ENCODE measurements at regions not wholly inside any gene's neighbourhood (a gene's known extent, or its start where the extent isn't known, plus 50 kb on each side); places are given as distances from the start of the nearest gene placed in this dataset.

- TF ChIP-seq CTCF (conservative IDR thresholded peaks at IDR 0.05) = no peak
- no peak for TF ChIP-seq ZFX (IDR thresholded peaks at IDR 0.05)
- no peak overlapping the region for H3K27ac ChIP-seq
Measured at GRCh38 chr2:12857891-12858290, 141.2 kb downstream of the TRIB2 start.

- no peak overlapping the region for H3K27ac ChIP-seq
- TF ChIP-seq CTCF (conservative IDR thresholded peaks at IDR 0.05) = no peak
- no peak for TF ChIP-seq ZFX (IDR thresholded peaks at IDR 0.05)
Measured at GRCh38 chr2:12858786-12859185, 142.1 kb downstream of the TRIB2 start.

- no peak overlapping the region for H3K27ac ChIP-seq
Measured at GRCh38 chr2:12861344-12861930, 144.7 kb downstream of the TRIB2 start.

GRCh38 chr2:12862541-12862940 is 145.8 kb downstream of the TRIB2 start:
- no peak overlapping the region for H3K27ac ChIP-seq
- TF ChIP-seq CTCF (conservative IDR thresholded peaks at IDR 0.05) = no peak
- TF ChIP-seq ZFX (IDR thresholded peaks at IDR 0.05) = no peak

More at GRCh38 chr2:12861344-12861930, 144.7 kb downstream of the TRIB2 start:
- no peak for TF ChIP-seq ZFX (IDR thresholded peaks at IDR 0.05)
- TF ChIP-seq CTCF (conservative IDR thresholded peaks at IDR 0.05) = no peak

- TF ChIP-seq ZFX (IDR thresholded peaks at IDR 0.05) (no peak), CTCF (conservative IDR thresholded peaks at IDR 0.05) (no peak)
- no peak overlapping the region for H3K27ac ChIP-seq
Measured at GRCh38 chr2:12863937-12864336, 147.2 kb downstream of the TRIB2 start.

- TF ChIP-seq CTCF (conservative IDR thresholded peaks at IDR 0.05) = no peak
- no peak for TF ChIP-seq ZFX (IDR thresholded peaks at IDR 0.05)
- H3K27ac ChIP-seq = no peak overlapping the region
Measured at GRCh38 chr2:12867631-12868287, 151.0 kb downstream of the TRIB2 start.

GRCh38 chr2:12870692-12871091 is 154.0 kb downstream of the TRIB2 start:
- no peak overlapping the region for H3K27ac ChIP-seq
- TF ChIP-seq CTCF (conservative IDR thresholded peaks at IDR 0.05) = no peak
- TF ChIP-seq ZFX (IDR thresholded peaks at IDR 0.05) = no peak

Data from C4-2B (cell line).